GM18507 (cell line): ENCODE measurements at regions not wholly inside any gene's neighbourhood (a gene's known extent, or its start where the extent isn't known, plus 50 kb on each side); places are given as distances from the start of the nearest gene placed in this dataset.

ENCODE experiments used
- DNase-seq: peaks from one replicate; pipeline ENCODE4 v3.0.0; 2011; ENCODE audit warnings: low read depth; ENCODE audit not compliant: insufficient read length; ENCODE audit errors: extremely low spot score
- FAIRE-seq: peaks from 2 replicates; lab custom pipeline; 2011; peaks lifted over from hg19 to GRCh38; lab: Jason Lieb, UNC

GRCh38 chr12:92324849-92325500 is 179.3 kb upstream of the BTG1 start:
- FAIRE-seq (no peak), DNase-seq (no peak)

GRCh38 chr12:92312463-92312964 is 166.9 kb upstream of the BTG1 start:
- no peak for FAIRE-seq
- DNase-seq = no peak

- FAIRE-seq (no peak), DNase-seq (no peak)
Measured at GRCh38 chr12:92304371-92305055, 158.9 kb upstream of the BTG1 start.

GRCh38 chr12:92302041-92302829 is 156.6 kb upstream of the BTG1 start:
- FAIRE-seq (no peak), DNase-seq (no peak)

- no peak for FAIRE-seq
- DNase-seq = no peak
Measured at GRCh38 chr12:92301356-92301755, 155.7 kb upstream of the BTG1 start.

GRCh38 chr12:92300777-92301176 is 155.1 kb upstream of the BTG1 start:
- no peak for FAIRE-seq
- no peak for DNase-seq

GRCh38 chr12:92299744-92300143 is 154.1 kb upstream of the BTG1 start:
- DNase-seq = no peak
- no peak for FAIRE-seq

- FAIRE-seq (no peak), DNase-seq (no peak)
Measured at GRCh38 chr12:92299344-92299743, 153.7 kb upstream of the BTG1 start.

- FAIRE-seq (peak; percentile 60), DNase-seq (no peak)
Measured at GRCh38 chr12:92297932-92298696, 152.5 kb upstream of the BTG1 start.

- FAIRE-seq (no peak), DNase-seq (no peak)
Measured at GRCh38 chr12:92297405-92297804, 151.8 kb upstream of the BTG1 start.

- DNase-seq (no peak), FAIRE-seq (no peak)
Measured at GRCh38 chr12:92295523-92295922, 149.9 kb upstream of the BTG1 start.

GRCh38 chr12:92294676-92295440 is 149.2 kb upstream of the BTG1 start:
- FAIRE-seq (no peak), DNase-seq (no peak)

- DNase-seq = no peak
- no peak for FAIRE-seq
Measured at GRCh38 chr12:92292016-92292415, 146.4 kb upstream of the BTG1 start.

GRCh38 chr12:92290886-92291285 is 145.2 kb upstream of the BTG1 start:
- no peak for DNase-seq
- FAIRE-seq = no peak

GRCh38 chr12:92290350-92290695 is 144.7 kb upstream of the BTG1 start:
- FAIRE-seq = no peak
- no peak for DNase-seq

- no peak for FAIRE-seq
- DNase-seq = no peak
Measured at GRCh38 chr12:92289629-92290349, 144.1 kb upstream of the BTG1 start.

- DNase-seq = no peak
- no peak for FAIRE-seq
Measured at GRCh38 chr12:92288561-92288960, 142.9 kb upstream of the BTG1 start.

GRCh38 chr12:92278378-92278828 is 132.8 kb upstream of the BTG1 start:
- FAIRE-seq = no peak
- no peak for DNase-seq
